SU-DHL-6 (cell line): ENCODE measurements at regions not wholly inside any gene's neighbourhood (a gene's known extent, or its start where the extent isn't known, plus 50 kb on each side); places are given as distances from the start of the nearest gene placed in this dataset.

ENCODE experiments used
- H2AFZ ChIP-seq: fragments of 200-600 bp; sonication (generic); 2 replicates; pipeline ENCODE4 v1.6.1; 2014; ENCODE audit warnings: low read depth, mild to moderate bottlenecking, moderate library complexity, mixed read lengths, antibody characterized with exemption, low read length; ENCODE audit not compliant: severe bottlenecking
- H3F3A ChIP-seq: fragments of 200-600 bp; shearing (Covaris generic); 2 replicates; pipeline ENCODE4 v1.6.0; 2016; ENCODE audit warnings: antibody characterized with exemption, mild to moderate bottlenecking; ENCODE audit not compliant: insufficient read depth
- H3K27ac ChIP-seq: fragments of 200-600 bp; sonication (generic); 2 replicates; pipeline ENCODE4 v1.5.1; 2016; ENCODE audit warnings: low read depth, mild to moderate bottlenecking, low read length, moderate library complexity, mixed read lengths
- H3K27me3 ChIP-seq: fragments of 200-600 bp; sonication (generic), shearing (Covaris generic); 2 replicates; pipeline ENCODE4 v1.6.0; 2014; ENCODE audit warnings: mild to moderate bottlenecking, low read length
- H3K36me3 ChIP-seq: fragments of 200-600 bp; sonication (generic); 2 replicates; pipeline ENCODE4 v1.6.1; 2014; ENCODE audit warnings: mild to moderate bottlenecking, low read length, mixed read lengths
- H3K4me2 ChIP-seq: fragments of 300-600, 200-600 bp; shearing (Covaris generic), sonication (generic); 2 replicates; pipeline ENCODE4 v1.6.0; 2014; ENCODE audit warnings: low read length, low read depth, mild to moderate bottlenecking; ENCODE audit not compliant: poor library complexity, severe bottlenecking
- H3K4me3 ChIP-seq: fragments of 200-600 bp; sonication (generic); 2 replicates; pipeline ENCODE4 v1.5.1; 2014; ENCODE audit warnings: antibody characterized with exemption, low read length, mild to moderate bottlenecking, mixed read lengths; ENCODE audit not compliant: insufficient read depth, poor library complexity, severe bottlenecking
- H3K79me2 ChIP-seq: fragments of 200-600 bp; sonication (generic); 2 replicates; pipeline ENCODE4 v1.6.1; 2014; ENCODE audit warnings: mild to moderate bottlenecking, low read length, moderate library complexity; ENCODE audit not compliant: insufficient read depth
- H3K9ac ChIP-seq: fragments of 200-600 bp; sonication (generic); 2 replicates; pipeline ENCODE4 v1.7.0; 2014; ENCODE audit warnings: mild to moderate bottlenecking, low read length
- H3K9me2 ChIP-seq: fragments of 200-600 bp; sonication (generic); replicated peaks from 2 replicates; pipeline ENCODE4 v1.6.1; 2014; ENCODE audit warnings: low read length; ENCODE audit not compliant: insufficient read depth
- H3K9me3 ChIP-seq: fragments of 200-600 bp; sonication (generic); 2 replicates; pipeline ENCODE4 v1.6.1; 2014; ENCODE audit warnings: low read length, mixed read lengths; ENCODE audit not compliant: insufficient read depth
- H4K20me1 ChIP-seq: fragments of 200-600 bp; sonication (generic); 2 replicates; pipeline ENCODE4 v1.6.1; 2014; ENCODE audit warnings: low read depth, mild to moderate bottlenecking, antibody characterized with exemption, low read length, moderate library complexity, mixed read lengths
- EZH2phosphoT487 ChIP-seq: fragments of 200-600 bp; sonication (generic), shearing (Covaris generic); conservative IDR thresholded peaks from 2 replicates; pipeline ENCODE4 v1.6.1; 2018; ENCODE audit warnings: mild to moderate bottlenecking, antibody characterized with exemption, low read length, moderate library complexity, mixed read lengths
- TF ChIP-seq, protein P1 (sequence below): fragments of 200-600 bp; sonication (generic); IDR thresholded peaks from one replicate; pipeline ENCODE4 v1.5.1; 2017; ENCODE audit warnings: antibody characterized with exemption, mild to moderate bottlenecking, low read length, moderate library complexity; ENCODE audit not compliant: insufficient read depth, poor library complexity, severe bottlenecking

DNA sequence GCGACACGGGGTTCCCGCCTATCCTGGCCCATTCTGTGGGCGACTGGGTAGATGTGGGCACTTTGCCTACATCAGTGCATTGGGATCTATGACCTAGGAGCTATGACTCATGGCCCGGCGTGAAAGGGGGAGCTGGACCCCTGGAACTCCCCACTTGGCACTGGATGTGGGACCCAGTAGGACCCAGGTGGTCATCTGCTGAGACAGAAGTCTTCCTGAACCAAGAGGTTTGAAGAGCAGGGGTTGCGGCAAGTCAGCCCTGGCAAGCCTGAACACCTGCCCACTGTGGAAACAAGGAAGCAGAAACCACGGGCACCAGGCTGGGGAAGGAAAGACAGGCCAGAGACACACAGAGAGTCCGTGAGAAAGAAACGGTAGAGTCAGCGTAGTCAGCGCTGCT, 656.7 kb downstream of the AJAP1 start:
- Histone ChIP-seq H2AFZ (no peak overlapping the region), H3K36me3 (no peaks in the 10 kb centered on the region), H3K9me3 (no peaks in the 10 kb centered on the region), H3K4me3 (no peak overlapping the region), H4K20me1 (no peaks in the 10 kb centered on the region), H3K79me2 (no peaks in the 10 kb centered on the region), H3K27me3 (no peaks in the 10 kb centered on the region), H3K27ac (no peak overlapping the region), H3K9me2 (no peaks in the 10 kb centered on the region), H3K9ac (no peak overlapping the region), H3K4me2 (no peak overlapping the region), H3F3A (no peaks in the 10 kb centered on the region)
- TF ChIP-seq, protein P1, sequence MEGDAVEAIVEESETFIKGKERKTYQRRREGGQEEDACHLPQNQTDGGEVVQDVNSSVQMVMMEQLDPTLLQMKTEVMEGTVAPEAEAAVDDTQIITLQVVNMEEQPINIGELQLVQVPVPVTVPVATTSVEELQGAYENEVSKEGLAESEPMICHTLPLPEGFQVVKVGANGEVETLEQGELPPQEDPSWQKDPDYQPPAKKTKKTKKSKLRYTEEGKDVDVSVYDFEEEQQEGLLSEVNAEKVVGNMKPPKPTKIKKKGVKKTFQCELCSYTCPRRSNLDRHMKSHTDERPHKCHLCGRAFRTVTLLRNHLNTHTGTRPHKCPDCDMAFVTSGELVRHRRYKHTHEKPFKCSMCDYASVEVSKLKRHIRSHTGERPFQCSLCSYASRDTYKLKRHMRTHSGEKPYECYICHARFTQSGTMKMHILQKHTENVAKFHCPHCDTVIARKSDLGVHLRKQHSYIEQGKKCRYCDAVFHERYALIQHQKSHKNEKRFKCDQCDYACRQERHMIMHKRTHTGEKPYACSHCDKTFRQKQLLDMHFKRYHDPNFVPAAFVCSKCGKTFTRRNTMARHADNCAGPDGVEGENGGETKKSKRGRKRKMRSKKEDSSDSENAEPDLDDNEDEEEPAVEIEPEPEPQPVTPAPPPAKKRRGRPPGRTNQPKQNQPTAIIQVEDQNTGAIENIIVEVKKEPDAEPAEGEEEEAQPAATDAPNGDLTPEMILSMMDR, result no peak
- no peak for TF ChIP-seq EZH2phosphoT487

GRCh38 chr1:5308249-5308648, 653.8 kb downstream of the AJAP1 start:
- H3K9me2 ChIP-seq, result no peaks in the 10 kb centered on the region
- no peak overlapping the region for H3K27ac ChIP-seq
- H2AFZ ChIP-seq, result no peak overlapping the region
- H3K9ac ChIP-seq, result no peak overlapping the region
- no peaks in the 10 kb centered on the region for H3K36me3 ChIP-seq
- H3K4me2 ChIP-seq, result no peak overlapping the region
- H3K79me2 ChIP-seq, result no peaks in the 10 kb centered on the region
- no peak overlapping the region for H3K4me3 ChIP-seq
- H3K27me3 ChIP-seq, result no peaks in the 10 kb centered on the region
- TF ChIP-seq EZH2phosphoT487, result no peak
- TF ChIP-seq, protein P1, result no peak
- no peaks in the 10 kb centered on the region for H3F3A ChIP-seq
- no peaks in the 10 kb centered on the region for H4K20me1 ChIP-seq
- H3K9me3 ChIP-seq, result no peaks in the 10 kb centered on the region

GRCh38 chr1:5304702-5305101, 650.3 kb downstream of the AJAP1 start:
- H3K9me2 ChIP-seq, result no peaks in the 10 kb centered on the region
- H3K4me2 ChIP-seq, result no peak overlapping the region
- no peaks in the 10 kb centered on the region for H3K79me2 ChIP-seq
- TF ChIP-seq, protein P1, result no peak
- no peak for TF ChIP-seq EZH2phosphoT487
- no peak overlapping the region for H3K9ac ChIP-seq
- no peak overlapping the region for H2AFZ ChIP-seq
- no peaks in the 10 kb centered on the region for H4K20me1 ChIP-seq
- no peaks in the 10 kb centered on the region for H3F3A ChIP-seq
- H3K9me3 ChIP-seq, result no peaks in the 10 kb centered on the region
- H3K4me3 ChIP-seq, result no peak overlapping the region
- H3K27me3 ChIP-seq, result no peaks in the 10 kb centered on the region
- H3K27ac ChIP-seq, result no peak overlapping the region
- no peaks in the 10 kb centered on the region for H3K36me3 ChIP-seq

GRCh38 chr1:5298376-5298775, 644.0 kb downstream of the AJAP1 start:
- H3K4me2 ChIP-seq, result no peak overlapping the region
- H3F3A ChIP-seq, result no peaks in the 10 kb centered on the region
- no peak for TF ChIP-seq EZH2phosphoT487
- TF ChIP-seq, protein P1, result no peak
- H3K9me2 ChIP-seq, result no peaks in the 10 kb centered on the region
- no peaks in the 10 kb centered on the region for H3K79me2 ChIP-seq
- no peaks in the 10 kb centered on the region for H3K27me3 ChIP-seq
- no peak overlapping the region for H3K9ac ChIP-seq
- no peak overlapping the region for H2AFZ ChIP-seq
- H3K27ac ChIP-seq, result no peak overlapping the region
- no peak overlapping the region for H3K4me3 ChIP-seq
- no peaks in the 10 kb centered on the region for H3K36me3 ChIP-seq
- no peaks in the 10 kb centered on the region for H4K20me1 ChIP-seq
- no peaks in the 10 kb centered on the region for H3K9me3 ChIP-seq
